ENCODE measurements at regions not wholly inside any gene's neighbourhood (a gene's known extent, or its start where the extent isn't known, plus 50 kb on each side); places are given as distances from the start of the nearest gene placed in this dataset.

GRCh38 chr14:43406931-43407330 lies 1100.2 kb downstream of the FSCB start:
- no peak for TF ChIP-seq CTCF (conservative IDR thresholded peaks at IDR 0.05; ENCODE audit: low read depth, low read length)
- no peak for TF ChIP-seq EZH2 (IDR thresholded peaks at IDR 0.05; ENCODE audit: low read length, unreplicated experiment)

Measured in PC-3 (cell line).